ENCODE measurements at regions not wholly inside any gene's neighbourhood (a gene's known extent, or its start where the extent isn't known, plus 50 kb on each side); places are given as distances from the start of the nearest gene placed in this dataset.

DNA sequence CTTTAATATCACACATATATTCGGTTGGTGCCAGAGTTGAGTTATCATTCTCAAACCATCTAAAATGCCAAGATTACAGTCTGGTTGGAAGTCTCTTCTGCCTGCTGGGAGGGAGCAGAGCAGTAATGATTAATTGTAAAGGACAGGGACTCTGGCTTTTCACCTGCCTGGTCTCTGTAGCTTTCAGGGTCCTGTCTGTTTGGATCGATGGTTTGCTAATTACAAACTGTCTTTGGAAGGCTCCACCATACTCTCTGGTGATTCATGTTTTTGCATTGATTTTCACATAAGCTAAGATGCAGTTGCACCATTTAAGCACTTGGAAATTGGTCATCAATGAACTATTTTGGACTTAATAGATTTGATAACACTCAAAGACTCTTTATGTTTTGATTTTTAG is 350.4 kb upstream of the SATB1 start:
- no peak for DNase-seq (ENCODE audit: low read depth, low spot score)

DNA sequence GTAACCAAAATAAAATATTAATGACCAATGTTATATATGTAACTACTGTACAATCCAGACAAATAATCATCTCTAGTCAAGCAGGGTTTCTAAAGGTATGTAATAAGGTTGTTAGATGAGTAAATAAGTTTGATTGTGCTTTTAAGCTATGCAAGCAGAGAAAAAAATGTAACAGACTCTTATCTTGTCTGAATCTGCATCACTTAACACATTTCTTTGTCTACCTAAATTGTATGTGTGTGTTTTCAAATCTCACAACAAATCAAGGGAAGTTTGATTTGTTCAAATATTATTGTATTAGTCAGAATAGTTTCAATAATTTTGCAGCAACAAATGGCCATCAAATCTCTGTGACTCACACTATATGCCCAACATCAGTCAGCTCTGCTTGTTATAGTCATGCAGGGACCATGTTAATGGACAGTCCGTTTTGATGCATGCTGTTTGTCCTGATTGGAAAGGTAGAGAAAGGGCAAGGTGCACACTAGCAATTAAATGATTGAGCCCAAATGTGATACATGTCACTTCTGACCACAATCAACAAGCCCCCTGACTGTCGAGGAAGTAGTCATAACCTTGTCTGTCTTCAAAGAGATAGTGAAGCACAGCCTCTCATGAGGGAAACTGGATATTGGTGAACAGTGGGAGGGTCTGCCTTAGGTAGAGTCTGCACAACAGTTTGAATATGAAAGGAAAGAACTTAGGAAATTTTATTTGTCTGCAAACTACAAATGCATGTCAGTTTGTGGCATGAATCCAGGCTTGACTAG is 349.4 kb upstream of the SATB1 start:
- no peak for DNase-seq (ENCODE audit: low read depth, low spot score)

DNA sequence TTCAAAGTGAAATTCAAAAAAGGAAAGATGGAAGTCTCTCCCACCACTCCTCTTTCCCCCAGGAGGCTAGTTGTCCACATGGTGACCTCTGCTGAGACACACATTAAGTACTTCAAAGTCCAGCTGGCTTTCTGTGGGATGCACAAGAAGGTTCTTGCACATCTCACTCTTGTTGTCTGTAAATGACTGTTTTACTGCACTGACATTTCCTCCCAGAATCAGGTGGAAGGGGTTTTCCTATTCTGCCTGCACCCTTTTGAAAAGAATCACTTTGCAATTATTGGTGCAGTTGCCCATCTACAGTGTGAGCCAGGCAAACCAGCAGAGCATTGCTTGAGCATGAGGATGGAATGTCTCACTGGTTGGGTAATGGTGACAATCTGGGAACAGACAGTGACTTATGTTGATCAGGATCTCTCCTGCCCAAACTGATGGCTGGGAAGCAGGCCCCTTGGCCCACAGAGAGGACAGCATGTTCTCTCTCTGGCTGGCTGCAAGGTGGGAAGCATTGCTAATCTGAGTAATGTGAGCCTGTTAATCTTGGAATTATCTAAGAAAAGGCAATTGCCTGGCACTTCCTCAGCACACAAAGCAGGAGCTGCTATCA is 347.7 kb upstream of the SATB1 start:
- DNase-seq (ENCODE audit: low read depth, low spot score) = no peak

DNA sequence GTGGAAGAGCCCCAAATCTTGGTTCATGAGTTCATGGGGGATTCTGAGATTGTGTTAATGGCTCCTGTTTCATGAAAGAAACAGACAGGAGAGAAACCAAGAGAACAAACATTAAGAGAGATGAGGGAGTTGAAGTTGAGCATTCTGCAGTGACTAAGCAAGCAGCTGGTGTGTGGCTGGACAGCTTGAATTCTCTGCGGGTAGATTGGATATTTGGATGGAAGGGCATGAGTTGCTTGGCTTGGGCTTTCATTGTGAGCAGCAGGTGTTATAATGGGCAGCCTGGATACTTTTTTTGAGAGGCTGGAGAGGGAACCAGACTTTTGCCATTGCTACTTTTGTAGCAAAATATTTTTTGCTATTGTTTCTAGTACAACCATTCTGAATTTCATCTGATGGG is 346.8 kb upstream of the SATB1 start:
- no peak for DNase-seq (ENCODE audit: low read depth, low spot score)

DNA sequence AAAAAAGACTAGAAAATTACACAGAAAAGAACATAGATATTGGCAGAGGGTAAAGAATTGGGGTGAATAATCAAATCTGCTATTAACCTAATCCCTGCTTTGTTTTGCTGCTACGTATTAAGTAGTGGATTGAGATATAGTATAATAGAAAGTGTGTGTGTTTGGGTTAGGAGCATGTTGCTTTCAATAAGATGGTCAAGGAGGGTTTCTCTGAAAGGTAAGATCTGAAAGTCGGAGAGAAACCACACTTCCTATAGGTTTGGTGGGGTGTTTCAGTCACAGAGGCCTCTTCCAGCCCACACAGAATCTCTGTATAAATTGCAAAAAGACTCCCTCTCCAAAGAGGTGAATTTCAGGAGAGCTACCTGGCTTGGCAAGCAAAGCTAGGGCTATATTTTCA is 345.7 kb upstream of the SATB1 start:
- DNase-seq (ENCODE audit: low read depth, low spot score) = no peak

DNA sequence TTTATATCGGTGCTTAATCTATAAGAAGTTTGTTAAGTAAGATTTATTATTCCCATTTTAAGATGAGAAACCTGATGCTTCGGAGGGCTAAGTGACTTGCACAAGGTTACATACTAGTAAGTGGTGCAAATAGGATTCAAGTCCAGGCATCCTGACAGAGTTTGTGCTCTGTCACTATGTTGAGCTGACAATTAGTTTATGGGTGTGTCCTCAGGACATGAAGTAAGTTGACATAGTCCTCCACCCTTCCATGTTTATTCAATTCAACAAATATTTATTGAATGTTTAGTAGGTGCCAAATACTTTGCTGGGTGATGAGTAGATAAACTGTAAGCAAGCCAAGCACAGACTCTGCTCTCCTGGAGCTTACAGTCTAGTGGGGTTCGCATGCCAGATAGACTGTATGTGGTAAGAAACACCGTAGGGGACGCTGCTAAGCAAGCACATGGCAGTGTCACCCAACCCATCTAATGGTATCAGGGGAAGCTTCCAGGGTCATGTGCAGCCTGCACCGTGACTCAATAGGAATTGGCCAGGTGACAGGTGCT is 342.7 kb upstream of the SATB1 start:
- DNase-seq (ENCODE audit: low read depth, low spot score) = no peak

DNA sequence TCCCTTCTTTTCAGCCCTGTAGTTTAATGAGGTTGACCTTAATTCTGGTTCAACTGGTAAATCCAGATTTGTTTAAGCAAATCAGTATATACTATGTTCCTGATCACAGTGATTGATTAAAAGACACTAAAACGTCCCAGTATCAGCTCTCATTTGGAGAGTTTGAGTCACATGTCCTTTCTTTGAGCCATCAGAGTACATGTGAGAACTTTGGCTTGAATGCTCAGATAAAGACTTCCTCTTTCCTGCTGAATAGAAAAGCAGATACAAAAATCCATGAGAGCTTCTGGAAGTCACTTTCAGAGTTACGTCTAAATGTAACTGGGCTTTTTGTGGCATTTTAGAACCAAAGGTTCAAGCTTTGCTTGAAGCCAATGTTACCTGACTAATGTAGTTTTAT is 341.8 kb upstream of the SATB1 start:
- DNase-seq (ENCODE audit: low read depth, low spot score) = no peak

DNA sequence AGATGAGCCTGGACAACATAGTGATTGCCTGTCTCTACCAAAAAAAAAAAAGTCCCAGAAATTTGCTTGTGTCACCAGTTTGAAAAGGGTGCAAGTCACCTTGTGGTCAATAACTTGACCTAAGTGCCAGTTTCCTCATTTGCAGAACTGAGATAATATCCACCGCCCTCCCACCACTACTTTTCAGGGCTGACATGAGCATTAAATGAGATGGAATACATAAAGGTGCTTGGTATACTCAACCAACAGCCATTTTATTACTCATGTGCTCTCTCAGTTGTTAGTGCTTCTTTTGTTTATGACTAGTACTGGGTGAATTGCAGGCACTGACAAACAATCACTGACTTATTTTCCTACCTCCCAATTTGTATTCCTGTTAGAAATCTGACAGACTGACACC is 340.5 kb upstream of the SATB1 start:
- DNase-seq (ENCODE audit: low read depth, low spot score) = no peak

DNA sequence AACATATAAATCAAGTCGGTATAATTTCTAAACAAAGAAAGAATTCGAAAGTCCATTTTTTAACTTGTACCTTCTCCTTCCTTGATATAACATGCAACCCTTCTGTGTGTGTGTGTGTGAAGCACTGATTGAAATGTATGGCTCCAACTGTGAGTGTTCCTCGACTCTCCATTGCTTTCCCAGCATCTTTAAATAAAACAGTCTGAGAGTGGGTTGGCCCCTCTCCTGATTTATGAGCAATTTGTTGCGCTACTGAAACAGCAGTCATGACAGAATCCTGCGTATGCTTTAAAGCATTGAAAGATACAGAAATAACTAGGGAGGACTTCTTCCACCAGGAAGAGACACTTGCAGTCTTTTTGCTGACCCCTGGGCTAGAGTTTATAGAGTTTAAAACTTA is 340.0 kb upstream of the SATB1 start:
- DNase-seq (ENCODE audit: low read depth, low spot score) = no peak

DNA sequence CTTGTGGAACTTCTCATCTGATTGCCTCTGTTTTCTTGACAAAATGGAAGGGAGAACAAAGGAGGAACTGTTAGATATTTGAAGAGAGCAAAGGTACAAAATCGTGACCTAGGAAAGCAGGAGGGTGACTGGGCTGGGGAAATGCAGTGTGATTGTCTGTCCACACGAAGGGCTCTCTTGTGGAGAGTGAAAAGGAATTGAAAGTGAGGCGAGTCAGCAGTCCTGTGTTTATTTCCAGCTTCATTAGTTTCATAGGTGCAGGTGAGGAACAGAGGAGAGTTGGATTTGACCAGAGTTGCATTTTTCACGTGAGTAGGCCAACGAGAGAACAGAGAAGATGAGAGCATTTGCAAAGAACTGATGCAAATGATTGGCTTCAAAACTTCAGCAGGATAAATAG is 336.4 kb upstream of the SATB1 start:
- DNase-seq (ENCODE audit: low read depth, low spot score) = no peak

DNA sequence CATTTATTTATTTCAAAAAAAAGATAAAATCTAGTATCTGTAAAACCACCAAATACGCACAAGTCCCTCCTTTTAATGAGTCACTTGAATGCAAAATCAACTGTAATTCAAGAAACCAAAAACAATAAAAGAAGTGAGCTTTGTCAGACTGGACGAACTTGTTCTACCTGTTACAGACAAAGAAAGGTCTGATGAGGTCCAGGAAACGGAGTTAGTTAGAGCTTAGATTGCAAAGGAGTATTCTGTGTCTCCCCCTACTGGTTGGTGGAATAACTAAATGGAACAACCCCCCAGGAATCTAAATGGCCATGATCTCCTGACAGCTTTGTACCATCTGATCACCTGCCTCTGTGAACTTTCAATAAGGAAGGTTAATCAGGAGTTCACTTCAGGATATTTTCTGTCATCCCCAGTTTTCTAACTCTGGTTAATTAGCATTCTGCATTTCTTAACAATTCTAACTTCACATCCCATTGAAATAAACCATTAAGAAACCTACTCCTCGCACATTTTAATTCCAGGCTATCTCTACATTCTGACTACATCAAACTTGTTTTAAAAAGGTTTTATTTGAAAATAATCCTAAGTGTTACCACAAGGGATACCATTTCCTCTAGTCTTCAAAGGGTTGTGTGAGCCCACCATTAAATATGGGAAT is 333.0 kb upstream of the SATB1 start:
- peak; percentile 78 for DNase-seq (ENCODE audit: low read depth, low spot score)

DNA sequence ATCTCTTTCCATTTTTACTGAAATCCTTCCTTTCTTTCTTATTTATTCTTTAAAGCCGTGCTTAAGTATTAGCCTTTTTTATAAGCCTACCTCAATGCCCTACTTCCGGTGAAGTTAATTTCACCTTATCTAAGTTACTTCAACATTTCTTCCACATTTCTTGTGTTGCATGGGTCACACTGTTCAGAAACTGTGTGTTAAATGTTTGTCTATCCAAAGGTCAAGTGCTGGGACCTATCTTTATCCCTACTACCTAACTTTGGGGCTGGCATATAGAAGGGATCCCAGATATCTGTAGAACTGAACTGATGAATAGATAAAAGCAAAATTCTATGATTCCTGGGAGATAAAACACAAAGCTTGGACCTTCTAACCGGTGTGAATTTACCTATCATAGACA is 332.3 kb upstream of the SATB1 start:
- no peak for DNase-seq (ENCODE audit: low read depth, low spot score)

DNA sequence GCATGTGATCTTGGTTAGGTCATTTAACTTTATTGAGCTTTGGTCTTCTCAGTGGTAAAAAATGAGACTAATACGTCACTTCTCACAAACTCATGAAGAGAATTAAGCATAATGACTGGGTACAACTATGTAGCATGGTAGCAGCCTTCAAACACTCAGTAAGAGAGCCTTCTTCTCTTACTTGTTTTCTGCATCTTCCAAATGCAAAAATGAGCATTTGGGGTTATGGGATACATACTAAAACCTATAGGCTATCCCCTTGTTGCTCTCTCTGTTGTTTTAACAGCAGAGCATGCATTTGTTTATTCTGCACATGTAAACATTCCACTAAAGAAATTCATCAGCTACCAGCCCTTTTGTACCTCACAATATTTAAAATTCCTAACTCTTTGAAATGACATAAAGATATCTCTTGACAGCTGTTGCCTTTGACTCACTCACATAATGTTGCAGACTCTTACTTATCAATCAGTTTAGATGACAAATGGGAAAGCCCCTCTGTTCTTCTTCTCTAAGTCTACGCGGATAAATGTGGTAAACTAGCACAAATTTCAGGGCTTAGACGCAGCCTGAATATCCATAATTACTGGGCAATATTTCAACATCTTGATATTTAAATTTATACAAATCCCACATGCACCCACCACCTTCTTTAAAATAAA is 327.3 kb upstream of the SATB1 start:
- no peak for DNase-seq (ENCODE audit: low read depth, low spot score)

DNA sequence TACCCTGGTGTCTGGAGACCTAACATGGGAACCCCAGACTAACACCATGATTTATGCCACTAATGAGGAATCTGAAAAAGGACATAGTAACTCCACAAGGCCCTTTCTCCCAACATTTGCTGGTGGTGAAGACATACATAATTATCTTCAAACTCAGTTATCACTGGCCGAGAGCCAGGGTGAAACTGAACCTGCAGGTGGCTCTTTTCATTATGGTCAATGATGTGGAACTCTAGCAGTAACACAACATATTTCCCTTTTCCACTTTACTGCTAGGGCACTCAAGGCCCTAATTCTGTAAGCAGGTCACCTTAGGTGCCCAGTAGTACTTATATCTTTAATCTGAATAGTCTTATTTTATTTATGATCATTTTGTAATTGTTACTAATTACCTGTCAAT is 326.4 kb upstream of the SATB1 start:
- no peak for DNase-seq (ENCODE audit: low read depth, low spot score)

DNA sequence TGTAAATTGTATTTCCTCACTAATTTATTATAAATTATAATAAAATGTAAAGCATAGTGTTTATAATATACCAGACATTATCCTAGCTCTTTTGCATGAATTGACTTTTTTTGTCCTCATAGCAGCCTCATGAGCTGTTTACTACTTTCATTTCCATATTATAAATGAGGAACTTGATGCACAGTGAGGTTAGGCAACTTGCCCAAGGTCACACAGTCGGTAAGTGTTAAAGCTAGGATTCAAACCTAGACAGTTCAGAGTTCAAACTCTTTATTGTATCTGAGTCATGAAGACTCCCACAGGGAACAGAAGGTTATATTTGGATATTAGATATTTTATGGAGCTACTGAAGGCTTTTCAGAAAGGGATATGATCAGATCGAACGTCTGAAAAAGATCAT is 322.2 kb upstream of the SATB1 start:
- no peak for DNase-seq (ENCODE audit: low read depth, low spot score)

DNA sequence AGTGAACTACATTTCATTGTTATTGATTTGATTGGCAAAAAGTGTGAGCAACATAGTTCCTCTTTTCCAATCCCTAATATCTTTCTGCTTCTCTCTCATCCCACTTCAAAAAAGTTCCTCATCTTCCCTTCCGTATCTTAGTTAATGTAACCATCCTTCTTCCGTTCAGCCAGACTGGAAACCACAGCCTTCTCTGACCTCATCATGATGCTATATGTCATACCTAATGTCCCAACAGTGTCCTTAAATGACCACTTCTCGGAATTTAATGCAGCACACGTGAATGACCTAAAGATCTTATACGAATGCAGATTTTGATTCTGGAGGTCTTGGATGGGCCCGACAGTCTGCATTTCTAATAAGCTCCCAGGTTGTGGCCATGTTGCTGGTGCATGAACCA is 320.3 kb upstream of the SATB1 start:
- DNase-seq (ENCODE audit: low read depth, low spot score) = no peak

DNA sequence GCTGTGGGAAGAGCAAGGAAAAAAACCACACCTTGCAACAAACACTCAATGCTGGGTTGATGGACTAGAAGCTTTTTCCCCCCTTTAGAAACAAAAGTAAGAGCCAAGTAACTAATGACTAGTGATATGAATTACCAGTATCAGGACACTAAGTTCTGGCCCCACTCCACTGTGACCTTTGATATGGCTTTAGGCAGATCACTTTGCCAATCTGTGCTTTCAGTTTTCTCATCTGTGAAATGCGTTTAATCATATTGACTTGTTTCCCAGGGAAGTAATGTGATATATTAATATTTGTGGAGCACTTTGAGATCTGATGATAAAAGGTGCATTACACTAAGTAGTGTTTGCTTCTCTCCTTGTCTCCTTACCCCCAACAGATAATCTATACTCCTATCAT is 319.3 kb upstream of the SATB1 start:
- DNase-seq (ENCODE audit: low read depth, low spot score) = no peak

DNA sequence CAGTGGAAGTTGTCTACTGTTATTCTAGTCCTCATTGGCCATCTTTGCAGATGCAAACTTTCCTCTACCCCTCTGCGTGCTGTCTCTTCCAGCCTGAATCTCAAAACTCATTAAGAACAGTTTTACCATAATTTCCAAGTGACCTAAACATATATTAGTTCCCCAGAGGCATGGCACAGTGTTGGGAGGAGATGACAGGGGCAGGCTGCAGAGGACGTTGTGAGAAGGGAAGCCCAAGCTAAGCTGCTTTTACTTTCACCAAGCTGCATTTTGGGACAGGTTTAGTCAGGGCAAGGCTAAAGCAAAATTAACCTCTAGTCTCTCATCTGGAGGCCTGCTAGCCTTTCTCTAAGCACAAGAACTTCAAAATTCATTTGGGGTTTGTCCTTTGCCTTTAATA is 318.6 kb upstream of the SATB1 start:
- DNase-seq (ENCODE audit: low read depth, low spot score) = no peak

DNA sequence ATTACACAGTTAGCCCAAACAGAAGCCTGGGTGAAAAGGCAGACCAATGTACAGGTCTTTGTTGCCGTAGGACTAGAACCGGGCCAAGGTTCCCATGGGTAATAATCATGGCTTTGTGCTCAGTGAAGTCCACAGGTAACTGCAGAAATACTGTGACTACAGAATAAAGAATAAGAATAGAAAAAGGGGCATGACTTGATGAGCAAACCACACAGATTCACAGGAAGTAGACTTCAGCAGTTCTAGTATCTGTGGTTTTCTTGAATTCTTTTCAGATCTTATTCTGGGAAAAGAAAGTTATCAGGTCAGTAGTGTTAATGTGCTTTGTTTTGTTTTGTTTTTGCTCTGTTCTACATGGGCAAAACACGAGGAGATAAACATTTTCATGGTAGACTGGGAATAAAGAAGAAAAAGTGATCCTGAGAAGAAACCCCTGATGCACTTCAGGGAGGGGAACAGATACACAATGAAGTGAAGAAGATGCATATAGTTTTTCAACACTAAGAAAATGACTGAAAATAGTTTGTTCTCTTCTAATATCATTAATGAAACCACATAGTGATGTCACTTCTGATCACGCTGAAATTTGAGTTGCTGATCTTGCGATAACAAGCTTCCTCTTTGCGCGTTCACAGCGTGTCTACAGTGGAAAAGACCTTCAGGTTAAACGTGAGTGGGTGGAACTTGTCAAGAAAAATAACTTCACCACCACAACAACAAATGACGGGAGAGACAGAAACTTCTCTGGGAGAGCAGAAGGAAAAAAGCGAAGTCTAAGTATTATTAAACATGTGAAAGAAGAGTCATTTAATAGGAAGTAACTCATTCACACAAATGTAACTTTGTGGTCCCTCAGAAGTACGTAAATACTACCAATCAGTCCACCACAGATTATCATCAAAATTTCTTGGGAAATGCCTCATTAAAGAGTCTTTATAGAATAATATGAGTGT is 315.8 kb upstream of the SATB1 start:
- DNase-seq (ENCODE audit: low read depth, low spot score) = no peak

DNA sequence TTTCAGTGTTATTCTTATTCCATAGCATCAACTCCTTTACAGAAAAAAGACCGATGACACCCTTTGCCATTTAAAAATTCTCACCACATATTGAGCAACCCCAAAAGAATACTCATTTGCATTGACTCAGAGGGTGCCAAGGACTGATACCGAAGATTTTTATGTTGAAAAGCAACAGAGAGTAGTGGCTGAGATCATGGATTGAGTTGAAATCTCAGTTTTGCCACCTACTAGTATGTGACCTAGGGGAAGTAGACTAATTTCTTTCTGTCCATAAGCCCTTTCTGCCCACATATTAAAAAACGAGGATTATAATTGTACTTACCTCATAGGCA is 313.9 kb upstream of the SATB1 start:
- DNase-seq (ENCODE audit: low read depth, low spot score) = no peak

DNA sequence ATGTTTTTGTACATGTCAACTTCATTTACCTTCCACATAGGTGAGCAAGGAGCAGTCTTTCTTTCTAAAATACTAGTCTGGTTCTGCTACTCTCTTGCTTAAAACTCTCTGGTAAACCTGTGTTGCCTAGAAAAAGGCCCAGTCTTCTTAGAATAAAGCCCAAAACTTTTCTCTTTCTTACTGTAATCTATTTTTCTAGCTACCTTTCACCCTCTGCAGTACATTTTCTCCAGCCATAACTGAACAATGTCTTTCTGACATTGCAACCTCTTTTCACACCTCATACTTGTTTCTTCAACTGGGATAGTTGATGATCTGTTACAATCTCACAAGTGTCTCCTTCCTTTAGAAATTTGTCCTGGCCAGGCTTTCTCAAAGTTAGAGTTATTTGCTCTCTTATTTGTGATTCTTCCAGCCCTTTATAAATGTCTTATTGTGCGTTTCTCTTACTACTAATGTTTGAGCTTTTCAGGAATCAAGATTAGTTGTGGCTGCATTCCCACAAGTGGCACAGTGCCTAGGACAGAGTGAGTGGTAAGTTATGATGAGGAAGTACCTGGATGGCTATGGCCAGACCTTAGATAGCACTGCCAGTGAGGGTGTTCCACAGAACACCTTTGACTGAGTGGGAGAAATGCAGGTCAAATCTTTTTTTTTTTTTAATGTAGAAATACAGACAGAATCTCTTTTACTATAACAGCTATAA is 313.4 kb upstream of the SATB1 start:
- DNase-seq (ENCODE audit: low read depth, low spot score) = no peak
